Stimulated activated CD4-positive, alpha-beta T cell treated with anti-CD3 and anti-CD28 coated beads, Interleukin-12 subunit alpha, Interleukin-12 subunit beta, amount 100 ng/mL, for 4 hours (primary cell): ENCODE measurements at regions not wholly inside any gene's neighbourhood (a gene's known extent, or its start where the extent isn't known, plus 50 kb on each side); places are given as distances from the start of the nearest gene placed in this dataset.
"Not testable (repeated sequence)": the region's sequence is repeated elsewhere in the genome, so short reads cannot be mapped to it uniquely, and the experiment has no call there.

Experiments used
- DNase-seq: peaks from one replicate; pipeline ENCODE4 v3.0.0-alpha.2; 2020

- no peak for DNase-seq
These were observed 135.9 kb upstream of the SGCG start for GRCh38 chr13:23044906-23045305.

- no peak for DNase-seq
These were observed 130.7 kb upstream of the SGCG start for GRCh38 chr13:23050126-23050525.

- DNase-seq = not testable (repeated sequence)
These were observed 127.1 kb upstream of the SGCG start for GRCh38 chr13:23053711-23054110.

- no peak for DNase-seq
These were observed 121.6 kb upstream of the SGCG start for GRCh38 chr13:23059173-23059572.

- no peak for DNase-seq
These were observed 119.8 kb upstream of the SGCG start for GRCh38 chr13:23060959-23061358.

GRCh38 chr13:23067129-23067528 lies 113.7 kb upstream of the SGCG start:
- no peak for DNase-seq

- no peak for DNase-seq
These were observed 111.2 kb upstream of the SGCG start for GRCh38 chr13:23069566-23069965.

- DNase-seq = no peak
These were observed 106.5 kb upstream of the SGCG start for GRCh38 chr13:23074075-23074828.

- DNase-seq = no peak
These were observed 99.6 kb upstream of the SGCG start for GRCh38 chr13:23081220-23081619.

- no peak for DNase-seq
These were observed 98.9 kb upstream of the SGCG start for GRCh38 chr13:23081901-23082300.

GRCh38 chr13:23086968-23087623 lies 93.7 kb upstream of the SGCG start:
- no peak for DNase-seq

- peak; percentile 1 for DNase-seq
These were observed 92.9 kb upstream of the SGCG start for GRCh38 chr13:23087880-23088279.

- DNase-seq = no peak
These were observed 82.4 kb upstream of the SGCG start for GRCh38 chr13:23098161-23098907.

- no peak for DNase-seq
These were observed 75.7 kb upstream of the SGCG start for GRCh38 chr13:23105051-23105450.

GRCh38 chr13:23107665-23108064 lies 73.1 kb upstream of the SGCG start:
- DNase-seq = no peak

GRCh38 chr13:23119131-23119530 lies 61.6 kb upstream of the SGCG start:
- no peak for DNase-seq

GRCh38 chr13:23127540-23127939 lies 53.2 kb upstream of the SGCG start:
- not testable (repeated sequence) for DNase-seq

GRCh38 chr13:23129331-23129730 lies 51.4 kb upstream of the SGCG start:
- no peak for DNase-seq
